ENCODE measurements at regions not wholly inside any gene's neighbourhood (a gene's known extent, or its start where the extent isn't known, plus 50 kb on each side); places are given as distances from the start of the nearest gene placed in this dataset.

GRCh38 chr15:58340176-58340575 lies 91.6 kb upstream of the LIPC start:
- 66 to 86% (median 84%) methylated on average over 3 of the region's 3 CpGs for WGBS, 4 donors
- H3K27me3 ChIP-seq, result no peaks in the 10 kb centered on the region
- H3K27ac ChIP-seq, result no peak overlapping the region
- TF ChIP-seq CTCF (IDR thresholded peaks at IDR 0.05) (no peak), POLR2A (IDR thresholded peaks at IDR 0.05) (no peak)
- no peak overlapping the region for H3K4me3 ChIP-seq
- no peaks in the 10 kb centered on the region for H3K36me3 ChIP-seq (replicated peaks in 1 of 2)
- no peaks in the 10 kb centered on the region for H3K9me3 ChIP-seq (replicated peaks in 1 of 3)
- DNase-seq, result no peak
- H3K4me1 ChIP-seq (replicated peaks in 1 of 2), result no peaks in the 10 kb centered on the region
- intact Hi-C loops (cut with DNase I), result no loop called here

GRCh38 chr15:58342508-58342907 lies 89.3 kb upstream of the LIPC start:
- Histone ChIP-seq H3K36me3 (replicated peaks in 1 of 2) (no peaks in the 10 kb centered on the region), H3K27me3 (no peaks in the 10 kb centered on the region), H3K4me1 (replicated peaks in 1 of 2) (no peaks in the 10 kb centered on the region), H3K27ac (no peak overlapping the region), H3K9me3 (replicated peaks in 1 of 3) (no peaks in the 10 kb centered on the region), H3K4me3 (no peak overlapping the region)
- WGBS, 4 donors, result 75 to 80% (median 78%) methylated on average over 6 of the region's 6 CpGs
- TF ChIP-seq POLR2A (IDR thresholded peaks at IDR 0.05) (no peak), CTCF (IDR thresholded peaks at IDR 0.05) (no peak)
- intact Hi-C loops (cut with DNase I), result no loop called here
- no peak for DNase-seq

GRCh38 chr15:58344213-58345070 lies 87.3 kb upstream of the LIPC start:
- H3K4me1 ChIP-seq (replicated peaks in 1 of 2), result no peaks in the 10 kb centered on the region
- H3K27me3 ChIP-seq, result no peaks in the 10 kb centered on the region
- no peaks in the 10 kb centered on the region for H3K36me3 ChIP-seq (replicated peaks in 1 of 2)
- 86 to 96% (median 91%) methylated on average over 5 of the region's 5 CpGs for WGBS, 4 donors
- intact Hi-C loops (cut with DNase I), result no loop called here
- DNase-seq, result no peak
- H3K27ac ChIP-seq, result no peak overlapping the region
- no peak overlapping the region for H3K4me3 ChIP-seq
- TF ChIP-seq POLR2A (IDR thresholded peaks at IDR 0.05) (no peak), CTCF (IDR thresholded peaks at IDR 0.05) (no peak)
- H3K9me3 ChIP-seq (replicated peaks in 1 of 3), result no peaks in the 10 kb centered on the region

- Histone ChIP-seq H3K4me3 (no peak overlapping the region), H3K9me3 (replicated peaks in 1 of 3) (no peaks in the 10 kb centered on the region), H3K4me1 (replicated peaks in 1 of 2) (no peaks in the 10 kb centered on the region), H3K27ac (no peak overlapping the region), H3K27me3 (peaks cover 5% of the 10 kb centered on the region), H3K36me3 (replicated peaks in 1 of 2) (no peaks in the 10 kb centered on the region)
- WGBS, 4 donors, result 86 to 93% (median 93%) methylated on average over 3 of the region's 3 CpGs
- intact Hi-C loops (cut with DNase I), result no loop called here
- TF ChIP-seq CTCF (IDR thresholded peaks at IDR 0.05) (no peak), POLR2A (IDR thresholded peaks at IDR 0.05) (no peak)
- no peak for DNase-seq
Observed at GRCh38 chr15:58346361-58346760, 85.4 kb upstream of the LIPC start.
